Immature natural killer cell (primary cell): ENCODE measurements at regions not wholly inside any gene's neighbourhood (a gene's known extent, or its start where the extent isn't known, plus 50 kb on each side); places are given as distances from the start of the nearest gene placed in this dataset.

Experiments used
- DNase-seq, 3 donors: peaks; one replicate each; pipeline ENCODE4 v3.0.0; 2022; ENCODE audit warnings: mixed read lengths in 1 of 3
- H3K27ac Mint-ChIP-seq, 6 donors: one replicate each; pipeline ENCODE4 v1.8.0; 2020; ENCODE audit warnings: mixed read lengths in 6 of 6, mild to moderate bottlenecking in 5 of 6, inconsistent platforms in 4 of 6, moderate library complexity in 3 of 6
- H3K27me3 Mint-ChIP-seq, 3 donors: one replicate each; pipeline ENCODE4 v1.8.0; 2020 to 2021; ENCODE audit warnings: low read depth in 3 of 3, mild to moderate bottlenecking in 3 of 3, mixed read lengths in 3 of 3, moderate library complexity in 3 of 3, inconsistent platforms in 1 of 3
- H3K36me3 Mint-ChIP-seq, 3 donors: one replicate each; pipeline ENCODE4 v1.8.0; 2020; ENCODE audit warnings: mixed read lengths in 3 of 3, inconsistent platforms in 2 of 3, mild to moderate bottlenecking in 2 of 3
- H3K4me1 Mint-ChIP-seq, 2 donors: one replicate each; pipeline ENCODE4 v1.8.0; 2020; ENCODE audit warnings: inconsistent platforms in 2 of 2, mild to moderate bottlenecking in 2 of 2, mixed read lengths in 2 of 2, moderate library complexity in 1 of 2
- H3K4me3 Mint-ChIP-seq, 5 donors: one replicate each; pipeline ENCODE4 v1.8.0; 2020; ENCODE audit warnings: mild to moderate bottlenecking in 5 of 5, mixed read lengths in 5 of 5, inconsistent platforms in 3 of 5, moderate library complexity in 3 of 5
- H3K9me3 Mint-ChIP-seq, 6 donors: one replicate each; pipeline ENCODE4 v1.8.0; 2020; ENCODE audit warnings: mild to moderate bottlenecking in 6 of 6, mixed read lengths in 6 of 6, inconsistent platforms in 4 of 6, moderate library complexity in 3 of 6

- Mint-ChIP-seq H3K36me3 (no peaks in the 10 kb centered on the region), H3K4me1 (no peaks in the 10 kb centered on the region), H3K27ac (no peak overlapping the region), H3K27me3 (peaks cover 0 to 4% (median 0%) of the 10 kb centered on the region in 3 donors), H3K9me3 (peaks cover 2 to 27% (median 10%) of the 10 kb centered on the region in 6 donors), H3K4me3 (no peak overlapping the region)
- DNase-seq = no peak
These were observed 2862.8 kb upstream of the PCDH20 start for GRCh38 chr13:64278493-64278892.

- H3K9me3 Mint-ChIP-seq = peaks cover 2 to 37% (median 5%) of the 10 kb centered on the region in 6 donors
- no peaks in the 10 kb centered on the region for H3K36me3 Mint-ChIP-seq
- no peak overlapping the region for H3K4me3 Mint-ChIP-seq
- peaks cover 0 to 4% (median 0%) of the 10 kb centered on the region in 3 donors for H3K27me3 Mint-ChIP-seq
- no peak for DNase-seq
- H3K27ac Mint-ChIP-seq = no peak overlapping the region
- peaks cover 0 to 3% of the 10 kb centered on the region in 2 donors for H3K4me1 Mint-ChIP-seq
These were observed 2861.4 kb upstream of the PCDH20 start for GRCh38 chr13:64277097-64277496.

DNA sequence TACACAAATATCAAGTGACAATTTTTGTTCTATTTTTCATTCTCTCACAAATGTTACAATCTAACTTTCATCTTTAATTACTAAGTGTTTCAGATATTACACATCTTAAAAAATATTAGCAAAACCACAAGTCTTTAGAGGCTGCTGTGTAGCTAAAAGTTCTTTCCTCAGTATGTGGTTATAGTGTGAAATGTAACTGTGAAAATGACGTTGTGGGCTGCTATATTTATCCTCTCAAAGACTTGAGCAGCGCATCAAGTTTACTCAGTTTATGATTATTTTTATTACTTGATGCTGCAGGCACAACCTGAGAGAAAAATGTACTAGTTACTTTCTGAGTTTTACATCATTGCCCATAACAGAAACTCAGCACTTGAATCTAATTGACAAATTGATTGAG lies 2860.6 kb upstream of the PCDH20 start:
- Mint-ChIP-seq H3K27me3 (peaks cover 0 to 4% (median 0%) of the 10 kb centered on the region in 3 donors), H3K27ac (no peak overlapping the region), H3K36me3 (peaks cover 0 to under 1% (median 0%) of the 10 kb centered on the region in 3 donors), H3K4me1 (peaks cover 0 to 3% of the 10 kb centered on the region in 2 donors), H3K9me3 (peaks cover 2 to 31% (median 4%) of the 10 kb centered on the region in 6 donors), H3K4me3 (peak overlapping the region in 1 of 5 donors; percentile 10)
- peak in 1 of 3 donors; percentile 3 for DNase-seq

DNA sequence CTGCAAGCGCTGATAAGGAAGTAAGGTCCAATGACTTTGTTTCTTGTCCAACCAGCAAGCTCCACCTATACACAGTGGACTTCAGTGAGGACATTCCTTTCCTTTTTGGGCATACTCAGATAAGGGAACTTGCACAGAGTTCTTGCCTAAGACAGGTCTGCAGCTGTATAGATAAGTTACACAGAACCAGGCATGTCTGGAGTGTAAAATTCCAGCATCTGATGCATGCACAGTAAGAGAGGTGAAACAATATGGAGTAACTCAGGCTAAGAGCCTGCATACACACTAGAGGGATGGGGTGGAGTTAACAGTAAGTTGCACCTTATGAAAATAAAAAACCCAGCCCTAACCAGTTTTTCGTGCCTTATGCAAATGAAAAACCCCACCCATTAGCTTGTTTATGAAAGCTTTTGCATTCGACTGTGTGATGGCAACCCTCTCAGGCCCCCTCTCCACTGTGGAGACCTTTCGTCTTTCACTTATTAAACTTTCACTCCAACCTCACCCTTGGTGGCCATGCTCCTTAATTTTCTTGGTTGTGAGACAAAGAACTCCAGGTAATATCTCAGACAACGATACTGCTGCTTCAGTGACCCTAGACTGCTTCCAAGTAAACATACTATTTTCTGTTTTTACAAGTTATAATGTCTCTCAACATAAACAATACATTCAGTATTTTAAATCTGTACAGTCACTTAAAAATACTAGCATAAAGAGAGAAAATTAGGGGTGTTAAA lies 2859.0 kb upstream of the PCDH20 start:
- no peak for DNase-seq
- Mint-ChIP-seq H3K27ac (no peak overlapping the region), H3K9me3 (peaks cover under 1 to 31% (median 4%) of the 10 kb centered on the region in 6 donors), H3K4me3 (peak overlapping the region in 1 of 5 donors; percentile 18), H3K4me1 (peaks cover 0 to 3% of the 10 kb centered on the region in 2 donors), H3K27me3 (no peaks in the 10 kb centered on the region), H3K36me3 (peaks cover 0 to 4% (median 0%) of the 10 kb centered on the region in 3 donors)

DNA sequence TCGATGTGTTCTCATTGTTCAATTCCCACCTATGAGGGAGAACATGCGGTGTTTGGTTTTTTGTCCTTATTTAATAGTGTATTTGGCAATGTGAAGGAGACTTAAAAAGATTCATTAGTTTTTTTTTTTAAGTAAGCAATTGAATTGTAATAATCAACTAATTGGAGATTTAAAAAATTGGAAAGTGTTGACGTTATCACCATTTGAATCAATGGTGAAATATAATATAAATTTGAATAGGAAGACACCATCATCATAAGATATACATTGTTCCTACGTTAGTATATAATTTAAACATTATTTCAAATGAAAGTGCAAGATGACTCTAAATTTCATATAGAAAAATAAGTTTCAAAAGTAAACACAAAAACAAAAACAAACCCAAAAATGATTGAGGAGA lies 2858.1 kb upstream of the PCDH20 start:
- Mint-ChIP-seq H3K4me1 (peaks cover 0 to 3% of the 10 kb centered on the region in 2 donors), H3K36me3 (peaks cover 0 to 4% (median 0%) of the 10 kb centered on the region in 3 donors), H3K9me3 (peaks cover 4 to 31% (median 5%) of the 10 kb centered on the region in 6 donors), H3K4me3 (no peak overlapping the region), H3K27ac (no peak overlapping the region), H3K27me3 (no peaks in the 10 kb centered on the region)
- DNase-seq = no peak

- no peak overlapping the region for H3K27ac Mint-ChIP-seq
- peaks cover 0 to 3% of the 10 kb centered on the region in 2 donors for H3K4me1 Mint-ChIP-seq
- peaks cover 4 to 37% (median 7%) of the 10 kb centered on the region in 6 donors for H3K9me3 Mint-ChIP-seq
- no peaks in the 10 kb centered on the region for H3K27me3 Mint-ChIP-seq
- H3K4me3 Mint-ChIP-seq = no peak overlapping the region
- H3K36me3 Mint-ChIP-seq = peaks cover 0 to 4% (median 0%) of the 10 kb centered on the region in 3 donors
- DNase-seq = no peak
These were observed 2857.0 kb upstream of the PCDH20 start for GRCh38 chr13:64272681-64273080.

GRCh38 chr13:64266024-64266423 lies 2850.4 kb upstream of the PCDH20 start:
- H3K9me3 Mint-ChIP-seq = peaks cover 9 to 54% (median 25%) of the 10 kb centered on the region in 6 donors
- H3K4me1 Mint-ChIP-seq = no peaks in the 10 kb centered on the region
- H3K4me3 Mint-ChIP-seq = no peak overlapping the region
- H3K27ac Mint-ChIP-seq = no peak overlapping the region
- peaks cover 0 to 2% (median 0%) of the 10 kb centered on the region in 3 donors for H3K27me3 Mint-ChIP-seq
- peaks cover 0 to 6% (median 2%) of the 10 kb centered on the region in 3 donors for H3K36me3 Mint-ChIP-seq
- no peak for DNase-seq

DNA sequence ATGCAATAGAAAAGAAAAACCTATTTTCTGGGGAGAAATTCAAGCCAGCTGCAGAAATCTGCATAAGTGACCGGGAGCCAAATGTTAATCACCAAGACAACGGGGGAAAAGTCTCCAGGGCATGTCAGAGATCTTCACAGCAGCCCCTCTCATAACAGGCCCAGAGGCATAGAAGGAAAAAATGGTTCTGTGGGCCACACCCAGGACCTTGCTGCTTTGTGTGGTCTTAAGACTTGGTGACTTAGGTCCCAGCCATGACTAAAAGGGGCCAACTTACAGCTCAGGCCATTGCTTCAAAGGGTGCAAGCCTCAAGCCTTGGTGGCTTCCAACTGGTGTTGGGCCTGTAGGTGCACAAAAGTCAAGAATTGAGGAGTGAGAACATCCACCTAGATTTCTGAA lies 2847.6 kb upstream of the PCDH20 start:
- Mint-ChIP-seq H3K9me3 (peaks cover 4 to 51% (median 27%) of the 10 kb centered on the region in 6 donors), H3K4me3 (no peak overlapping the region), H3K4me1 (no peaks in the 10 kb centered on the region), H3K36me3 (peaks cover 0 to 5% (median 2%) of the 10 kb centered on the region in 3 donors), H3K27me3 (peaks cover 0 to 2% (median 0%) of the 10 kb centered on the region in 3 donors), H3K27ac (no peak overlapping the region)
- no peak for DNase-seq

DNA sequence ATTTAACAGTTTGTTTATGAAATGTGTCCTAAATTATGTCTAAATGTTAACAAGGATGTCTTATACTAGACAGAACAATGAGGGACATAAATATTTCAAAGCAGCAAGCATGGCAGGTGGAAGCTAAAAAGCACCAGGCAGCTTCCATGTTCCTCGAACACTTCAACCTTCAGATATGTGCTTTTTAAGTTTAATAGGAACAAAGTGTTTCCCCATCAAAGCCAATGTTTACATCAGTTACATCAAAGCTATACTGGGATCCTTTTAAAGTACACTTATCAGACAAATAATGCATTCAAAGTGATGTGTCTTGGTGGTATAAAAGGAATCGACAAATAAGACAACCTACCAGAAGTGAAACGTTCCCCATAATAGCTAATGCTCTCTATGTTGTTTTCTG lies 2841.1 kb upstream of the PCDH20 start:
- Mint-ChIP-seq H3K27ac (no peak overlapping the region), H3K4me1 (no peaks in the 10 kb centered on the region), H3K9me3 (peaks cover 0 to 36% (median 23%) of the 10 kb centered on the region in 6 donors), H3K4me3 (no peak overlapping the region), H3K27me3 (peaks cover 0 to 3% (median 0%) of the 10 kb centered on the region in 3 donors), H3K36me3 (peaks cover 0 to 3% (median 0%) of the 10 kb centered on the region in 3 donors)
- DNase-seq = no peak

GRCh38 chr13:64255988-64256387 lies 2840.3 kb upstream of the PCDH20 start:
- Mint-ChIP-seq H3K27me3 (peaks cover 0 to 3% (median 0%) of the 10 kb centered on the region in 3 donors), H3K4me3 (no peak overlapping the region)

DNA sequence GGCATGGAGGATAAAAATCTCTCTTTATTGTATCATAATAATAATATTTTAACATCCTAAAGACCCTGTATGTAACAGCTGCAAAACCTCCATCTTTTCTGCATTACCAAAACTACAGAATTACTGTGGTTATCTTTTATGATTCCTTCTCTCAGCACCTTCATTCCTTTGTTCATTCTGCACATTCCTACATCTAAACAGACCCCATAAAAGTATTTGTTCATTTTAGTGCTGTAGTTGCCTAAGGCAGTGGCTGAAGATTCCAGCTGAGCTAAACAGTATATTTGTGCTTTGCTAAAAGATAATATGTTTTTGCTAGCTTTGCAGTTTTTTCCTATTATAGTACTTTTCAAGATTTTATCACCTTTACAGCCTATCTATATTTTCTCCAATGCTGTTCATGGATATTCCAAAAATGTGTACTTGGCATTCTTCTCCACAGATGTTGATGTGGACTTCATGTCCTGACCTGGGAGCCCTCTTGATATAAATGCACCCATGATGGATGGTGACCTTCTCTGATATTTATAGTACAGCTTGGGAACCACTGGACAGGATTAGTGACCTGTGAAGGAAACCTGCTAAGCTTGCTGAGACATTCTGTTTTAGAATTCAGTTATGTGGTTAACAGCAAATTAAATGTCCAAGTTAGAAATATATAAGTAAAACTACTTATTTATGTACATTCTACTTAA lies 2832.9 kb upstream of the PCDH20 start:
- Mint-ChIP-seq H3K9me3 (peaks cover 4 to 39% (median 19%) of the 10 kb centered on the region in 6 donors), H3K36me3 (peaks cover 0 to 3% (median 0%) of the 10 kb centered on the region in 3 donors), H3K27ac (no peak overlapping the region), H3K4me3 (no peak overlapping the region), H3K4me1 (no peaks in the 10 kb centered on the region), H3K27me3 (peaks cover 0 to 3% (median 1%) of the 10 kb centered on the region in 3 donors)
- no peak for DNase-seq

More at GRCh38 chr13:64255988-64256387, 2840.3 kb upstream of the PCDH20 start:
- H3K4me1 Mint-ChIP-seq = no peaks in the 10 kb centered on the region
- H3K9me3 Mint-ChIP-seq = peaks cover under 1 to 32% (median 22%) of the 10 kb centered on the region in 6 donors
- no peak overlapping the region for H3K27ac Mint-ChIP-seq
- DNase-seq = no peak
- peaks cover 0 to 3% (median 0%) of the 10 kb centered on the region in 3 donors for H3K36me3 Mint-ChIP-seq

- Mint-ChIP-seq H3K4me1 (no peaks in the 10 kb centered on the region), H3K27me3 (peaks cover 0 to 1% (median 0%) of the 10 kb centered on the region in 3 donors), H3K36me3 (no peaks in the 10 kb centered on the region), H3K9me3 (peaks cover 3 to 33% (median 11%) of the 10 kb centered on the region in 6 donors), H3K4me3 (no peak overlapping the region), H3K27ac (no peak overlapping the region)
- no peak for DNase-seq
These were observed 2823.7 kb upstream of the PCDH20 start for GRCh38 chr13:64239372-64239771.

- Mint-ChIP-seq H3K9me3 (peaks cover 2 to 37% (median 9%) of the 10 kb centered on the region in 6 donors), H3K27me3 (no peaks in the 10 kb centered on the region), H3K27ac (no peak overlapping the region), H3K4me1 (no peaks in the 10 kb centered on the region), H3K4me3 (no peak overlapping the region), H3K36me3 (no peaks in the 10 kb centered on the region)
- DNase-seq = no peak
These were observed 2818.6 kb upstream of the PCDH20 start for GRCh38 chr13:64234255-64234654.

GRCh38 chr13:64223016-64223415 lies 2807.4 kb upstream of the PCDH20 start:
- Mint-ChIP-seq H3K4me3 (no peak overlapping the region), H3K27me3 (peaks cover 0 to 2% (median 1%) of the 10 kb centered on the region in 3 donors), H3K4me1 (no peaks in the 10 kb centered on the region), H3K9me3 (peaks cover 4 to 59% (median 20%) of the 10 kb centered on the region in 6 donors), H3K36me3 (no peaks in the 10 kb centered on the region), H3K27ac (no peak overlapping the region)
- no peak for DNase-seq
